Activated naive CD8-positive, alpha-beta T cell treated with anti-CD3 and anti-CD28 coated beads, Interleukin-2, amount 50 U/mL, for 16 hours (primary cell): ENCODE measurements at regions not wholly inside any gene's neighbourhood (a gene's known extent, or its start where the extent isn't known, plus 50 kb on each side); places are given as distances from the start of the nearest gene placed in this dataset.
"Not testable (repeated sequence)": the region's sequence is repeated elsewhere in the genome, so short reads cannot be mapped to it uniquely, and the experiment has no call there.

Experiments
- DNase-seq: peaks from one replicate; pipeline ENCODE4 v3.0.0-alpha.2; 2020; ENCODE audit warnings: low read depth, low spot score

DNA sequence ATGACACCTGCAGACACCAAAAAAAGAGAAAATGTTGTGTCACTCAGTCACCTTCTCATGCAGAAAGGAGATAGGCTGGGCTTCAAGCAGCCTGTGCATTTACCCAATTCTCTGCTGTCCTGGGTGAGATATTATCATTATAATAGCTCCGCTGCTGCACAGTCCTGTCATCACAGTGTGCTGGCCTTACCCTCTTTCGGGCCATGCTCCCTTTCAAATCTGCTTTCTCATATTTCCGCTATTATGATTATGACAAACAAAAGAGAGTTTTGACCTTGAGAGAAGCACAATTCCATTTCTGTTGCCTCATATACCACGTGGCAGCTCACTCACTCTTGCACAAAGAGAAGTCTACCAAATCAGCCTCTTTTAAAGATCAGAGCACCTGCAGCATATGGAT is 1350.1 kb upstream of the ACO1 start:
- DNase-seq = no peak

GRCh38 chr9:31040564-31040963 is 1343.9 kb upstream of the ACO1 start:
- no peak for DNase-seq

DNA sequence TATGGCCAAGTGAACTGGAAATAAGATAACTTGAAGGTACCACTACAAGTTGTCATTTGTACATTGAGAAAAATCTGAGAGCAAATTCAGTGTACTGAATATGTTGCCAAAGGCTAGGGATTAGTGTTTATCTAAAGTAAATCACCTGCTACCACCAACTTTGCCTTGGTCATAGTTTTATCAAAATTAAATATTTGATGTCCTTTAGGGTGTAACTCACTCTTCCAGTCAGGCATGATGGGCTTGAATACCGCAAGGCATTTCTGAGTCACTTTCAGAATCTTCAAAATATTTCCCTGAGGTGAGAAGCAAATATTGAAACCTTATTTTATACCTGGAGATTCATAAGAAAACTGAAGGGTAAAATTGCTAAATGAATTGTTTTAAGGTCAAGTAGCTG is 1338.6 kb upstream of the ACO1 start:
- no peak for DNase-seq

- not testable (repeated sequence) for DNase-seq
These were observed 1322.9 kb upstream of the ACO1 start for GRCh38 chr9:31061592-31061991.

DNA sequence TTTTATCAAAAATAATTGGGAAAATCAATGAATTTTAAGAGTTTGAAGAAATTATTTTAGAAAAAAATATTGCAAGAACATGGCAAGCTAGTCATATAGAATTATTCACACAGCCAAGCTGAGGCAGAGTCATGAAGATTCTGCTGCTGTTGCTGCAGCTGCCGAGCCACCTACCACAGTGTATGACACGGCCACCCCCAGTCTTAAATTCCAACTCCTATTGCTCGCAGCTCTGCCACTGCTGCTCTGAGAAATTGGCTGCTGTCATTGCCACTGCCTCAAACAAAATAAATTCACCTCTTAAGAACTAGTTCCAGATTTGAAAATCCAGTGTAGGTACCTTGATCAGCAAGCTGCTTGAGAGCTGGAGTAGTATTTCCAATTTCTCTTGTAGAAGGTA is 1318.8 kb upstream of the ACO1 start:
- DNase-seq = no peak

- DNase-seq = no peak
These were observed 1317.0 kb upstream of the ACO1 start for GRCh38 chr9:31067418-31067817.

GRCh38 chr9:31071606-31072286 is 1312.7 kb upstream of the ACO1 start:
- no peak for DNase-seq

GRCh38 chr9:31078175-31078574 is 1306.3 kb upstream of the ACO1 start:
- DNase-seq = no peak

GRCh38 chr9:31084350-31084749 is 1300.1 kb upstream of the ACO1 start:
- DNase-seq = no peak

DNA sequence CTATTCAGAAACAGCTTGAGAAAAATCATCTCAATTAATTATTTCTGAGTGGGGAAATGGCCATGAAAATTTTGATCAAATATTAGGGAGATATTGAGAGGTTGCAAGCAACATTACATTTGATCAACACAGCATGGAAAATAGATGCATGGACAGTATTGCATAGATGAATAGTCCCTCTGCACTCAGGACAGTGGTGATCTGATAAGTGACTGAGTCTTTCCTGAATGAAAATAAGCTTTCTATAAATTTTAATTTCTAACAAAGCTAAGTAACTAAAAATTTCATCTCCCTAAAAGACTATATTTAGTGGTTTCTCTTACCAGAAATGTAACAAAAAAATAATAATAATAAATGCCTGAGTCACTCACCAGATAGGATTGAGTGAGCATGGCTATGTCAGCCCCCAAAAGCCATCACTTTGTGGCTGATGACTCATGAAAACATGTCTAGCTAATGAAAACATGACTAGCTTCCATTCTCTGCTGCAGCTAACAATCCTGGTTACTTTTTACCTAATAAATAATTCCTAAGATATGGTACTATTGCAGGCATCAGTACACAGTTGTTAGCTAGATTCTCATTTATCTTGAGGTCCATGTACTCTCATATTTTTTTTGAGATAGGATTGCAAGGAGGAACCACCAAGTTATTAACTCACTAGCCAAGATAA is 1294.8 kb upstream of the ACO1 start:
- DNase-seq = no peak

GRCh38 chr9:31100311-31100710 is 1284.1 kb upstream of the ACO1 start:
- DNase-seq = no peak

- no peak for DNase-seq
These were observed 1280.6 kb upstream of the ACO1 start for GRCh38 chr9:31103836-31104235.

- no peak for DNase-seq
These were observed 1280.2 kb upstream of the ACO1 start for GRCh38 chr9:31104249-31104648.

GRCh38 chr9:31112491-31112890 is 1272.0 kb upstream of the ACO1 start:
- DNase-seq = no peak

DNA sequence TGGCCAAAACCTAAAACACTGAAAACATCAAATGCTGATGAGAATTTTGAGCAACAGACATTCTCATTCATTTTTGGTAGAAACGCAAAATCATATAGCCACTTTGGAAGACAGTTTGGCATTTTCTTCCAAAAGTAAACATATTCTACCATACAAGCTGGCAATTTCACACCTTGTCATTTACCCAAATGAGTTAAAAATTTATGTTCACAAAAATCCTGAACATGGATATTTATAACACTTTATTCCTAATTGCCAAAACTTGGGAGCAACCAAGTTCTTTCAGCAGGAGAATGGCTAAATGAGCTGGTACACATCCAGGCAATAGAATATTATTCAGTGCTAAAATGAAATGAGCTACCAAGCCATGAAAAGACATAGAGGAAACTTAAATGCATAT is 1270.1 kb upstream of the ACO1 start:
- no peak for DNase-seq

- no peak for DNase-seq
These were observed 1264.5 kb upstream of the ACO1 start for GRCh38 chr9:31119890-31120454.

GRCh38 chr9:31124389-31124788 is 1260.1 kb upstream of the ACO1 start:
- no peak for DNase-seq

DNA sequence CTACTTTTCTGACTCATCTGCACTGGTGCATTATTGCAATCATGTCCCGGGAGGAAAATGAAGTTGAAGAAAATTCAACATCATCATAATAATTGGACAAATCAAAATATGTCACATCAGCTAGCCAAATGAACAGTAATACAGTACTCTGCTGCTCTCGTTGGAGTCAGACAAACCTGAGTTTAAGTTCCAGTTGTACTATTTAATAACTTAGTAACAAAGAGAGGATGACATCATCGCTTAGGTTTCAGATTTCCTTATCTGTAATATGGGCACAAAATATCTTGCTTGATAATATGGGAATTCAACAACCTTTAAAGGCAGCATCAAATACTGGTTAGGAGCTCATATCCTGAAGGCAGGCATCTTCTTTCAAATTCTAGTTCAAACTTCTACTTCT is 1248.9 kb upstream of the ACO1 start:
- no peak for DNase-seq

DNA sequence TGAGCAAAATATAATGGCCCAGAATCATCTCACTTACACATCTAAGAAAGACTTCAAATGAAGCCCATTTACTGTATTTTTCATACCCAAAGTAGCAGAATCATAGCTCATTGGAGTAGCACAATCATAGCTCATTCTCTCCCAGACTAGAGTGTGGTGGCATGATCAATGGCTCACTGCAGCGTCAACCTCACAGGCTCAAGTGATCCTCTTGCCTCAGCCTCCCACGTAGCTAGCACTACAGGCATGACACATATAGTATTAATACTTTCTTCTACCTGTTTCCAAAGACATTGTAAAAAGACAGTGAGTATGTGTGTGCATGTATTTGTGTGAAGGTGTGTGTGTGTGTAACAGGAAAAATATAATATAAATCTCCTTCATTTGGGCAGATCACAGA is 1247.9 kb upstream of the ACO1 start:
- DNase-seq = no peak

DNA sequence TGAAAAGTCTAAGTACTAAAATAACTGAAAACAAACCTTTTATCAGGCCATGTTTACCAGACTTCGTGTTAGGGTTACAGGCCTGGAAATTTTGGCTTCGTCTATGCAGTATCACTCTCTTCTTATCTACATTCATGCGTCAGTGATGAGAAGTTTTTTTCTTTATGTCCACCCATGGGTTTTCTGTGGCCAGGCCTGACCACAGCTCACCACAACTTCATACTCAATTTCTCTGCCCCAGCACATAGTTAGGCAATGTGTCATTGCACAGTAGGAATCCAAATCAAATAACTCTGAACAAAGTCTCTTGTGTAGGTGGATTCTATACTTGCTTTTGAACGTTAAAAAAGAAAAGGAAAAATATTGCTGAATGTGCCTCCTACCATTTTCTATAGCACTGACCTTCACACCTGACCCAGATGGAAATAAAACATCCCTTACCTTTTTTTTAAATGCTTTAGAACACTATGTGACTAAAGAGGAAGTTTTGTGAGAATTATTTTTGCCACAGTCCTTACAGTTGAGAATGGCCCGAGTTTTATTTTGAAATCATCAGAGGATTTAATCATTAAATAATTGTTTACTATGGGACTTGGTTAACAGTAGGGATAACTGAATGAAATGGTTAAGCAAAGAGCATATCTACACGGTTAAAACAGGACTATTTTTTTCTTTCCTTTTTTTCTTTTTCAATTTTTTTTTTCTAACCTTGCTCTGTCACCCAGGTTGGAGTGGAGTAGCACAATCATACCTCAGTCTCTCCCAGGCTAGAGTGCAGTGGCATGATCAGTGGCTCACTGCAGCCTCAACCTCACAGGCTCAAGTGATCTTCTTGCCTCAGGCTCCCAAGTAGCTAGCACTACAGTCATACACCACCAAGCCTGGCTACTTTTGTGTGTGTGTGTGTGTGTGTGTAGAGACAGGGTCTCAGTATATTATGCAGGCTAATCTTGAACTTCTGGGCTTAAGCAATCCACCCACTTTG is 1247.0 kb upstream of the ACO1 start:
- DNase-seq = no peak

- DNase-seq = no peak
These were observed 1244.1 kb upstream of the ACO1 start for GRCh38 chr9:31140316-31140715.

DNA sequence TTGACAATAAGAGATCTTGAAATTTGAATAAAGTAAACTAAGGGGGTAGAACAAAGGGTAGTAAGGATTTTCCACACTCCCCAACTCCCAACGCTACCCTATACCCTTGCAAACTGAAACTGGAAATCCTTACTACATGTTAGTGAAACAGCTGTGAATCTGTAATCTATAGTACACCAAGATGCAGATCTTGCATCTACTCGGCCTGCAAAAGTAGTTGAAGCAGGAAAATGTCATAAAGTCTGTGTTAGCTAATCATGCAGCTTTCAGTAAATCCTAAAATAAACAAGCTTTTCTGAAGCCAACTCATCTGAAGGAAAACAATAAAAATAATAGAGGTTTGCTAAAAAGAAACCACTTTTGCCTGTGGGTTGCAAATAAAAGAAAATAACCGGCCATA is 1242.0 kb upstream of the ACO1 start:
- DNase-seq = no peak
